ENCODE measurements at regions not wholly inside any gene's neighbourhood (a gene's known extent, or its start where the extent isn't known, plus 50 kb on each side); places are given as distances from the start of the nearest gene placed in this dataset.
"Not testable (repeated sequence)": the region's sequence is repeated elsewhere in the genome, so short reads cannot be mapped to it uniquely, and the experiment has no call there.

DNA sequence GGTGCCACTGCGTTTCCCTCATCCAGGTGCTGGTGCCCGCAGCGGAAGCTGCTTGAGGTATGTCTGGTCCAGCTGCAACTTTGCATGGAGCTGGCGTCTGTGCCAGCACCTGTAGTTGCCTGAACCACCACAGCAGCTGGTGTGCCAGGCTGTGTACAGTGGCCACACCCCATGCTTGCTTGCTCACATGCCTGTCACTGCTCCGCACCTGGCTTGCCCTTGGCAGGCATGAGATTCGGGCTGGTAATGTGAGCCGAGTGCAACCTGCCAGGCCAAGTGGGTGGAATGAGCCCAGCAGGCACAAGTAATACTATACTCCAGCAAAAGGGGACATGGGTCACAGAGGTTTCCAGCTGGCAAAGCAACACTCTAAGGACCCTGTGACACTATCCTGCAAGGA, 1123.3 kb upstream of the ACVR2A start:
- Mint-ChIP-seq H3K36me3 (no peaks in the 10 kb centered on the region), H3K9me3 (peaks cover 6% of the 10 kb centered on the region), H3K27me3 (peaks cover 2% of the 10 kb centered on the region), H3K27ac (no peak overlapping the region), H3K4me3 (no peak overlapping the region), H3K4me1 (ENCODE audit: low read depth) (no peaks in the 10 kb centered on the region)
- ChIA-PET POLR2A (no interaction called here), CTCF (no interaction called here)
- no peak for DNase-seq
- intact Hi-C loops (cut with micrococcal nuclease): no loop called here

DNA sequence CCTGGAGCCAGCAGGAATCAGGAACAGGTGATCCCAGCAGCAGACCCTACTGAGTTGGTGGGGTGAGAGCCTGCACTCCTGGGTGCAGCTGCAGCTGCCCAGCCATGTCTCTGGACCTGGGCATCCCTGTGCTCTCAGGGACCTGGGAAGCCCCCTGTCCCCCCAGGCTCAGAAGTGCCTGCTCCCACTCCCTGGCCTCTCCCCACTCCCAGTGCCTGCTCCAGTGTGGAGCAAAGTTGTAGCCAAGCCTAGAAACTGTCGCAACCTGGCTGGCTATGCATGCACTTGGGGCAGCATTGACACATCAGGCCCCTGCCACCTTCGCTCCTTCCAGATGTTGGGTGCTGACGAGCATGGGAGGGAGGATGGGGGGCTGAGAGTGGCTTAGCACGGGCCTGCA, 1124.7 kb upstream of the ACVR2A start:
- CTCF ChIA-PET: no interaction called here
- peaks cover 6% of the 10 kb centered on the region for H3K9me3 Mint-ChIP-seq
- no peaks in the 10 kb centered on the region for H3K4me1 Mint-ChIP-seq (ENCODE audit: low read depth)
- H3K27ac Mint-ChIP-seq: no peak overlapping the region
- H3K27me3 Mint-ChIP-seq: peaks cover 2% of the 10 kb centered on the region
- no peaks in the 10 kb centered on the region for H3K36me3 Mint-ChIP-seq
- no peak for DNase-seq
- intact Hi-C loops (cut with micrococcal nuclease): no loop called here
- POLR2A ChIA-PET: no interaction called here
- no peak overlapping the region for H3K4me3 Mint-ChIP-seq

DNA sequence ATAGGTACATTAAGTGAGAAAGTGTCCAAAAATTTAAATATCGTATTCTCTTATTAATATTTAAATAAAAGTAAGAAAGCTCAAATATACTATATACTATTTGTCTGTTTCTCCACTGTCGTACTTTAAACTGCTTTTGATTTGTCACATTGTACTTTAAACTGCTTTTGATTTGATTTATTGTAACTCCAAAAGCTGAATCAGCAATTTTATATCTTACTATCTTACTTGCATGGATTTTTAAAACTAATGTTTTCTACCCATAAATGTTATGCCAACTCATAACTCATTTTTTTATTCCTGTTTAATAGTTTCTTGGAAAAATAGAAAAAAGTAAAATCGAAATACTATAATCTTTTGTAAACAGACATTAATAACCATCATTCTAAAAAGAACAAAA, 1128.2 kb upstream of the ACVR2A start:
- Mint-ChIP-seq H3K27ac (no peak overlapping the region), H3K4me1 (ENCODE audit: low read depth) (no peaks in the 10 kb centered on the region), H3K9me3 (peaks cover 6% of the 10 kb centered on the region), H3K36me3 (no peaks in the 10 kb centered on the region), H3K27me3 (peaks cover 2% of the 10 kb centered on the region), H3K4me3 (no peak overlapping the region)
- POLR2A ChIA-PET: no interaction called here
- CTCF ChIA-PET: no interaction called here
- no peak for DNase-seq
- intact Hi-C loops (cut with micrococcal nuclease): no loop called here

DNA sequence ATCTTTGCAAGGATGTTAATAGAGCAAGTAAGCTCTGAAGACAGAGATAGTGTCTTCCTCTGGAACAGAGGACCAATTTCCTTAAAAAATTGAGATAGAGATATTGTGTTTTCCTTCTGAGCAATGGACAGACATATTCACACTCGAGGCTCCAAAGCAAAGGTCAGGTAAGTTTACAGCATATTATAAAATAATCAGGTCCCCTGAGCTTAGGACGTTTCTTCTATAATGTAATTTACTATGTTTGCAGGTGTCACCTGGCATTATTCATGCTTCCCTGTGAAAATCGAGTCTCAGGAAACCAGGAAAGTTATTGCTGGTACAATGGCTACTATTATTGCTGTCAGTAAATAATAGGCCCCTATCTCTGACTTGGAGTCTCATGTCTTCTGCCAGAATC, 1135.8 kb upstream of the ACVR2A start:
- intact Hi-C loops (cut with micrococcal nuclease): no loop called here
- no peak overlapping the region for H3K27ac Mint-ChIP-seq
- H3K36me3 Mint-ChIP-seq: no peaks in the 10 kb centered on the region
- H3K4me3 Mint-ChIP-seq: no peak overlapping the region
- H3K9me3 Mint-ChIP-seq: no peaks in the 10 kb centered on the region
- POLR2A ChIA-PET: no interaction called here
- H3K4me1 Mint-ChIP-seq (ENCODE audit: low read depth): no peaks in the 10 kb centered on the region
- CTCF ChIA-PET: interaction anchor here (1.3 kb wide), 1 partner anchor 38 kb away, joined by 3 read pairs; no protein-coding TSS in a partner anchor
- no peak for DNase-seq
- no peaks in the 10 kb centered on the region for H3K27me3 Mint-ChIP-seq

DNA sequence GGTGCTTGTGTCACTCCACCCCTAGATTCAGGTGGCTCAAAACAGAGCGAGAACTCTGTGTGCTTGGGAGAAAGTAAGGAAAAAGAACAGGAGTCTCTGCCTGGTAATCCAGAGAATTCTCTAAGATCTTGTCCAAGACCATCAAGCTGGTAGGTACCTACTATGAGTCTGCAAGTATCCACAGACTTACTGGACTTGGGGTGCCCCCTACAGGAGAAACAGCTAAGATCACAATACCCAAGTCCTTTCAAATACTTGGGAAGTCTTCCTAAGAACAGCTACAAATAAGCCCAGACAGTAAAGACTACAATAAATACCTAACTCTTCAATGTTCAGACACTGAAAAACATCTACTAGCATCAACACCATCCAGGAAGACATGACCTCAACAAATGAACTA, 1143.6 kb upstream of the ACVR2A start:
- no peak for DNase-seq
- no peaks in the 10 kb centered on the region for H3K27me3 Mint-ChIP-seq
- no peak overlapping the region for H3K4me3 Mint-ChIP-seq
- POLR2A ChIA-PET: no interaction called here
- H3K4me1 Mint-ChIP-seq (ENCODE audit: low read depth): no peaks in the 10 kb centered on the region
- intact Hi-C loops (cut with micrococcal nuclease): no loop called here
- H3K27ac Mint-ChIP-seq: no peak overlapping the region
- peaks cover 15% of the 10 kb centered on the region for H3K9me3 Mint-ChIP-seq
- CTCF ChIA-PET: no interaction called here
- H3K36me3 Mint-ChIP-seq: no peaks in the 10 kb centered on the region

DNA sequence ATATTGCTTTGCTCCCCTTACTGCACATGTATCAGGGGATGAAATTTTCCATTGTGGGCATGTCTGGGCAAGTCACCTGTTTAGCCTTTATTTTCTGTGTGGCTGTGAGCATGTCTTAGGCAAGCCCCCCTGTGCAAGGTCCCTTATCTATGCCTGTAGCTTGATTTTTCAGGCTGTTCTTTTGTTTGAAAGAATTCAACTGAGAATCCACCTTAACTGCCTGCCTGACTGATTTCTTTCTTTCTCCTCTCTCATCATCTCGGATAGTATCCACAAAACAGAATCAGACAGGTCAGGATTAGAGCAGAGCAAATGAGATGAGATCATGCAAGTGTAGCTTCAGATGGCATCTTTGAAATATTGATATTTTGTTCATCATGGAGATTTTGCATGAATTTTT, 1147.5 kb upstream of the ACVR2A start:
- Mint-ChIP-seq H3K4me3 (no peak overlapping the region), H3K27me3 (no peaks in the 10 kb centered on the region), H3K4me1 (ENCODE audit: low read depth) (no peaks in the 10 kb centered on the region), H3K9me3 (peaks cover 5% of the 10 kb centered on the region), H3K27ac (no peak overlapping the region), H3K36me3 (no peaks in the 10 kb centered on the region)
- CTCF ChIA-PET: no interaction called here
- no peak for DNase-seq
- POLR2A ChIA-PET: no interaction called here
- intact Hi-C loops (cut with micrococcal nuclease): no loop called here

DNA sequence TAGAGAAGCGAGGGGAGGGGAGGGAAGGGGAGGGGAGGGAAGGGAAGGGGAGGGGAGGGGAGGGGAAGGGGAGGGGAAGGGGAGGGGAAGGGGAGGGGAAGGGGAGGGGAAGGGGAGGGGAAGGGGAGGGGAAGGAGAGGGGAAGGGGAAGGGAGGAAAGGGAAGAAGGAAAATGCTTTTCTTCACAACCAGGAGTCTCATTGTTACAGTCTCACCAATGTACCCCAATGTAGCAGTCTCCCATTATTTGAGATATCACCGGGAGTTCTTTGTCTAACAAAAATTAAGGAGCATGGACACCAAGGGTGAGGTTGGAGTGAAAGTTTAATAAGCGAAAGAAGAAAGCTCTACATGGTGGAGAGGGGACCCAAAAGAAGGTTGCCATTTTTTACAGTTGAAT, 1148.0 kb upstream of the ACVR2A start:
- H3K36me3 Mint-ChIP-seq; CTCF ChIA-PET; POLR2A ChIA-PET; H3K27ac Mint-ChIP-seq; H3K4me1 Mint-ChIP-seq (ENCODE audit: low read depth); intact Hi-C loops (cut with micrococcal nuclease); DNase-seq; H3K4me3 Mint-ChIP-seq; H3K9me3 Mint-ChIP-seq; H3K27me3 Mint-ChIP-seq: not testable (repeated sequence)

DNA sequence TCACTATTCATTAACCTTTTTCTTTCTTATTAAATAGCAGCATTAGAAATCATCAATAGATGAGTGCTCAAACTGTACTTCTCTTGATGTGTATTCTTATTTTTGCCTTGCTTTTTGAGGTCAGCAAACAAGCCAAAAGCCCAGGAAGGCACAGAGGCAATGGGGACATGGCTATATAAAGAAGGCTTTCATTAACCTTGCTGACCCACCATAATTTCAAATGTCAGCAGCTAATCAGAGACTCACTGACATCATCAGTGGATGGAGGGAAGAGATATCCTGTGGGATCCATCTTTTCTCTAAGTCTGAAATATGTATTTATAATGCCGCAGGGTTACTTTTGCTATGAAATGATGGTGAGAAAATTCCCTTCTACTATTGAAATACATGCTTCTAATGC, 1162.8 kb upstream of the ACVR2A start:
- no peak overlapping the region for H3K27ac Mint-ChIP-seq
- intact Hi-C loops (cut with micrococcal nuclease): no loop called here
- no peaks in the 10 kb centered on the region for H3K4me1 Mint-ChIP-seq (ENCODE audit: low read depth)
- H3K9me3 Mint-ChIP-seq: no peaks in the 10 kb centered on the region
- no peaks in the 10 kb centered on the region for H3K27me3 Mint-ChIP-seq
- ChIA-PET CTCF (no interaction called here), POLR2A (no interaction called here)
- no peak overlapping the region for H3K4me3 Mint-ChIP-seq
- no peak for DNase-seq
- no peaks in the 10 kb centered on the region for H3K36me3 Mint-ChIP-seq

DNA sequence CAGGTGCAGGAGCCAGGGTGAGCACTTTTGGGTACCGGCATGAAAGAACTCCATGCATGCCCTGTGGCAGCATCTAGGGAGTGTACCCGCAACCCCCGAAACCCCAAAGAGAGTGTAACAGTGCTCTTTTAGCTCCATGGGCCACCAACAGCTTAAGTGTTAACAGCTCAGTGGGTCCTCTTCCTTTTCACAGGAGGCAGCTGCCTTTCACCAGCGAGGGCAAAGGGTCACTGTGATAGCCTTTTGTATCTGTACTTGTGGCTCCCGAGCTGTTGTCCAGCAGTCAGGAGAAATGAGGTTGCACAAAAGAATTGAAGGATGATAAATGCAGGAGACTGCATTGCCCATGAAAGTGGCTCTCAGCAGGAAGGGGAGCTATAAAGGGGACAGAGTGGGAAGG, 1166.3 kb upstream of the ACVR2A start:
- Mint-ChIP-seq H3K4me1 (ENCODE audit: low read depth) (no peaks in the 10 kb centered on the region), H3K27ac (no peak overlapping the region), H3K4me3 (no peak overlapping the region), H3K9me3 (no peaks in the 10 kb centered on the region), H3K36me3 (no peaks in the 10 kb centered on the region), H3K27me3 (no peaks in the 10 kb centered on the region)
- intact Hi-C loops (cut with micrococcal nuclease): no loop called here
- ChIA-PET CTCF (no interaction called here), POLR2A (no interaction called here)
- DNase-seq: no peak

DNA sequence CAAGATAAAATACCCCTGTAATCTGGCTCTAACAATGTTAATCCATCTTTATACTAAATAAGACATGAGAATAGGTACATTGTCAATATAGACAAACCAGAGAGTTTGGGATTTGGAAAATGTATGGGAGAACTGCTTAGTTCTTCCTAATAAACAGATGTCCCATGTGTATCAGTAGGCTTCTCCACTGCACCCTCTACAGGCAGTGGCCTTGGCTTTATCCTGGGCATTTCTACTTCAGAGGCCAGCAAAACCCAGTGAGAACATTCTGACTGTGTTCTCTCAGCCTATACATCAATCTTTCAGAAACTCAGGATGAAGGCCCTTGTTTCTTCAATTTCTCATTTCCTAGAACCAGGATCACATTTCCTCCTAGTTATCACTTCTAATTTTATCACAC, 1167.5 kb upstream of the ACVR2A start:
- ChIA-PET POLR2A (no interaction called here), CTCF (no interaction called here)
- no peak for DNase-seq
- intact Hi-C loops (cut with micrococcal nuclease): no loop called here
- H3K27ac Mint-ChIP-seq: no peak overlapping the region
- no peaks in the 10 kb centered on the region for H3K36me3 Mint-ChIP-seq
- no peaks in the 10 kb centered on the region for H3K9me3 Mint-ChIP-seq
- no peaks in the 10 kb centered on the region for H3K27me3 Mint-ChIP-seq
- no peaks in the 10 kb centered on the region for H3K4me1 Mint-ChIP-seq (ENCODE audit: low read depth)
- no peak overlapping the region for H3K4me3 Mint-ChIP-seq

DNA sequence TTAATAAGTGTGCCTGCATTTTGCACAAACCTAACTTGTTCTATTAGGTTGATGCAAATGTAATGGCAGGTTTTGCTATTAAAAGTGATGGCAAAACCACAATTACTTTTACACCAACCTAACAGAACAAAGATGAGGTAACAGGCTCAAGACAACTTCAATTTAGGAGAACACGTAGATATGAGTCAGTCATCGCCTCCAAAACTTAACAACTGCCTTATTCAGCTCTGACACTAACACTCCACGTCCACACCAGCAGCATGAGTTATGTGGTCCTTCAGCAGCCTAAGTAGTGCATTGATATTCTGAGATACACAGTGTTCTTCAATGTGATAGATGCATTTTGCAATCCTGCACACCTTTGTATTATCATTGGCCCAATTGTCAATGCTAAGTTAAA, 1175.1 kb upstream of the ACVR2A start:
- no peak overlapping the region for H3K27ac Mint-ChIP-seq
- H3K27me3 Mint-ChIP-seq: no peaks in the 10 kb centered on the region
- no peak overlapping the region for H3K4me3 Mint-ChIP-seq
- POLR2A ChIA-PET: no interaction called here
- no peaks in the 10 kb centered on the region for H3K36me3 Mint-ChIP-seq
- DNase-seq: no peak
- CTCF ChIA-PET: no interaction called here
- no peaks in the 10 kb centered on the region for H3K9me3 Mint-ChIP-seq
- intact Hi-C loops (cut with micrococcal nuclease): no loop called here
- H3K4me1 Mint-ChIP-seq (ENCODE audit: low read depth): no peaks in the 10 kb centered on the region

DNA sequence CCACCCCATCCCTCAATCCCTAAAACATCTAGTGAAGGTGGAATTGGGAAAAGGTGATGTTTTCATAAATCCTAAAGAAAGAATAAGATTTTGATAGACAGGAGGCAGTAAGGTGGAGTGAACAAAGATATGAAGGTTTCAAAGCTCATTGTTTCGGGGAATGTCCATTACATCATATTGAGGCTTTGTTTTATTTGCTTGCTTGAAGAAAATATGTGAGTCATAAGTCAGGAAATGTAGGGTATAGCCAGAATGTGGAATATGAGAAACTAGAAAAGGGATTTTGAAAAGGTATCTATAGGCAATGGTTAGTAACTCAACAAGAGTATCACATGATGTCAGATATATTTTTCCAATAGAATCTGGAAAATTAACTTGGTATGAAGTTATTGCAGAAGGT, 1178.5 kb upstream of the ACVR2A start:
- intact Hi-C loops (cut with micrococcal nuclease): no loop called here
- Mint-ChIP-seq H3K4me1 (ENCODE audit: low read depth) (no peaks in the 10 kb centered on the region), H3K36me3 (no peaks in the 10 kb centered on the region), H3K4me3 (no peak overlapping the region), H3K9me3 (no peaks in the 10 kb centered on the region), H3K27me3 (no peaks in the 10 kb centered on the region), H3K27ac (no peak overlapping the region)
- no peak for DNase-seq
- CTCF ChIA-PET: no interaction called here
- POLR2A ChIA-PET: no interaction called here

DNA sequence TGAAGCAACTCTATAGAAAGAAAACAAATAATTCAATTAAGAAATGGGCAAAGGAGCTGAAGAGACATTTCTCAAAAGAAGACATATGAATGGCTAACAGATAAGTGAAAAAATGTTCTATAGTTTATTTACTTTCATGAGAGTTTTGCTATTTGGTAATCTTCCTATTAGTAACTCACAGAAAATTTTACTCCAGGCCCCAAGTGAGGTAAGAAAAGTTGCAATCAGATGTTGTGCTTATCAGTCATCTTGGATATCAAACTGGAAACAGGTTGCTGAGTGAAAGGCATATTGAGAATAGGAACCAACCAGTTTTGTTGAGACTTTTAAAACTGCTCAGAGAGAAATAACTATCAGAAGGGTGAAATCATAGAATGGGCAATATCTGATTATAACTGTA, 1179.0 kb upstream of the ACVR2A start:
- H3K27ac Mint-ChIP-seq: no peak overlapping the region
- intact Hi-C loops (cut with micrococcal nuclease): no loop called here
- DNase-seq: no peak
- H3K4me1 Mint-ChIP-seq (ENCODE audit: low read depth): no peaks in the 10 kb centered on the region
- ChIA-PET CTCF (no interaction called here), POLR2A (no interaction called here)
- H3K36me3 Mint-ChIP-seq: no peaks in the 10 kb centered on the region
- H3K4me3 Mint-ChIP-seq: no peak overlapping the region
- no peaks in the 10 kb centered on the region for H3K9me3 Mint-ChIP-seq
- no peaks in the 10 kb centered on the region for H3K27me3 Mint-ChIP-seq

DNA sequence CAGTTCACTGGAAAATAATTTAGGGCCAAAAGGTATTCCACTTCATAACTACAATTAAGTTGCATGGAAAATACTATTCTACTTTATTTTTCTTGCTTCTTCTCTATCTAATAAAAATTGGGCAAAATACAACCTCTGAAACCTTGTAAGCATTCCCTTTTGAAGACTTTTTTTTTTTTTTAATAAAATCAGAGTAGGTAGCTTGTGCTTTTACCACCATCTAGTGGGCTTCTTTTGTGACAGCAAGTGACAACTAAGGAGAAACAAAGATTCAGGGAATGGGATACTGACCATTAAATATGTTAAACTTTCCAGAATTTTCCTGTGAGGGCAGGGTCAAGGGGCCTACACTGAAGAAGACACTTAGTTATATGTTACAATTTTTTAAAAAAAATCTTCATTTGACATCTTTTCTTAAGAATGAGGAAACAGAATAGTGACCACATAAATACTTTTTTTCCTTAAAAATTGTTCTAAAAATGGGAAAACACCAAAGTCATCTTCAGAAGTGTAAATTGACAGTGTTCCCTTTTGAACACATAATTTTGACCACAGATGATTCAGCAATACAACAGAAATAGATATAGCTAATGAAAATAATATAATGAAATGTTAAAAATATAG, 1183.2 kb upstream of the ACVR2A start:
- H3K9me3 Mint-ChIP-seq: peaks cover 3% of the 10 kb centered on the region
- POLR2A ChIA-PET: no interaction called here
- H3K4me3 Mint-ChIP-seq: no peak overlapping the region

More for the DNA sequence above, 1183.2 kb upstream of the ACVR2A start:
- H3K27ac Mint-ChIP-seq: no peak overlapping the region
- no peaks in the 10 kb centered on the region for H3K36me3 Mint-ChIP-seq
- CTCF ChIA-PET: no interaction called here
- DNase-seq: no peak
- no peaks in the 10 kb centered on the region for H3K27me3 Mint-ChIP-seq
- intact Hi-C loops (cut with micrococcal nuclease): no loop called here
- H3K4me1 Mint-ChIP-seq (ENCODE audit: low read depth): no peaks in the 10 kb centered on the region
